Thyroid gland (tissue), 4 donors: ENCODE measurements at regions not wholly inside any gene's neighbourhood (a gene's known extent, or its start where the extent isn't known, plus 50 kb on each side); places are given as distances from the start of the nearest gene placed in this dataset.

ENCODE experiments used
- CTCF ChIP-seq, 6 experiments: fragments of 200-600 bp in 3 of 6; fragments of 450-650 bp in 3 of 6; sonication (generic) in 3 of 6; IDR thresholded peaks; one replicate each; pipeline ENCODE4 v1.5.1; 2016 to 2019; ENCODE audit warnings: antibody characterized with exemption in 6 of 6, mild to moderate bottlenecking in 2 of 6, inconsistent platforms in 1 of 6, moderate library complexity in 1 of 6
- POLR2A ChIP-seq, 2 donors: fragments of 450-650 bp; IDR thresholded peaks; one replicate each; pipeline ENCODE4 v1.6.1; 2017; ENCODE audit warnings: antibody characterized with exemption in 2 of 2, mild to moderate bottlenecking in 2 of 2, moderate library complexity in 1 of 2

GRCh38 chr12:126457776-126458175 lies 1392.5 kb downstream of the AACS start:
- TF ChIP-seq CTCF (IDR thresholded peaks at IDR 0.05) = no peak
- TF ChIP-seq POLR2A (IDR thresholded peaks at IDR 0.05) = no peak
